HG03025 (cell line): ENCODE measurements at regions not wholly inside any gene's neighbourhood (a gene's known extent, or its start where the extent isn't known, plus 50 kb on each side); places are given as distances from the start of the nearest gene placed in this dataset.
"Not testable (repeated sequence)": the region's sequence is repeated elsewhere in the genome, so short reads cannot be mapped to it uniquely, and the experiment has no call there.

Source experiments
- ATAC-seq: cut with Tn5 transposase; IDR thresholded peaks from one replicate; pipeline ENCODE4 v1.9.1; 2021; ENCODE audit warnings: mild to moderate bottlenecking, moderate library complexity; ENCODE audit not compliant: unreplicated experiment, low FRiP score

DNA sequence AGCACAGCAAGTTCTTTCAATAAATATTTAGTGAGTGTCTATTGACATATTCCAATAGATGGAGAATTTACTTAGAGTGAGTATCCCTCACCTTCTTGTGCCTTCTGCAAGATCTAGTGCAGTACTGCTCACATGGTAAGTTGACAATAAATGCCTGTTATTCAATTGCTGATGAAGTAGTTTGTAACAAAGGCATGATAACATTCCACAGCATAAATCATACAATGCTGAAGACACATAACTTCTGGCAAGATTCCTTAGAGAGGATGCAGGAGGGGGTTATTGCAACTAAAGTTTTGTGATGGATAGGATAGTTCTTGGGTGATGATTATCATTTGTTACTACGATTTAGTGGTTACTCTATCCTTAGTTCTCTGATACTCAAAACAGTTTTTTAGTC is 112.2 kb upstream of the RBMS3 start:
- ATAC-seq, result no peak

DNA sequence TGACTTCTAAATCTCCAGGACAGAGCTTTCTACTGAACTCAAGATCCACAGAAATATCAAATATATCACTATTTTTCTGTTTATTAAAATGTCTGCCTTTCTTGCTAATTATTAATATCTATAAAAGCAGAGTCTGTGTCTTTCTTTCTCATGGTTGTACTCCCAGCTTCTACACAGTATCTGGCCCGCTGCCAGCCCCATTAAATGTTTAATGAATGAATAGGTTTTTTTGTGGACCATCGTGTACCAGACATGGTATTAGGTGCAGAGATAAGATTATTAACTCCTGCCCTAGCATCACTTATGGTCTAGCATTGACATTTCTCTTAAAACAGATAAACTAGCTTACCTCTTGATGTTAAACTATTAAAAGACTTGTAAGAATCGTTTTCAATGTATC is 111.4 kb upstream of the RBMS3 start:
- no peak for ATAC-seq

DNA sequence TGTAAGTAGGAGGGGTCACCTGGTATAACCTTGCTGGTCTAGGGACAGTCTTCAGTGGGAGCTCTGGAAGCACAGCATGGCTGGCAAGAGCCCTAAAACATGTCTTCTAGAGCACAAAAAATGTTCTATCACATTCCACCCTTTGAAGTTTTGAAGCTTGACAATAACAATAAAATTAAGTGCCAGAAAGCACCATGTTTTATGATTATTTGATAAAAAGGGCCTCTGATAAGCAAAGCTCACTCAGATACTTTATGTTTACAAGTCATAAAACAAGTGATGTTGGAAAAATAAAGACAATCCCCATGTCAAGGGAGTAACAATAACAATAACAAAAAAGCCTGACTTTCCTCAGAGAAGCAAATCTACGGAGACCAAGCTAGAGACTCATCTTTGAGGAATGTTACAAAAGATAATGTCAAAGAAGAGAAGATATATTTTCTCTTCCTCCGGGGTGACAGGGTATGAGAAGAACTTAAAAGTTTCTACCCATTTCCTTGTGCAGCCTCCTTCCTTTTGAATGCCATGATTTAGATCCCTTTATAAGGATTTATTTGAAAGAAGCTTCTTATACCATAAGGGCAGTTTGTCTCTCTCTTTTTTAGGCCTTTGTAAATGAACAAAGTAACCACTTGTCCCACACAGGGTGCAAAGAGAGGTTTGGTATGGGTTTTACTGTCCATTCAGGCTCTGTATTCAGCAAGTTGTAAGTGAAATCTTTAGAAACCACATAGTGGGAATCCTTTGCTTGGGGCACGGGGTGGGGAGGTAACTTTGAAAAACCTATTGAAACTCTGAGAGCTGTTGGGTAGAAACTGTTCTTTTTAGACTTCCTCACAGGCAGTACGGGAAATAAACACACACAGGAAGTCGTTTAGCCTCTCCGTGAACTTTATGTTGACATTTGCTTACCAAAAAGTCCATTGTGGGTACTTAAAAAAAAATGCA is 109.6 kb upstream of the RBMS3 start:
- ATAC-seq, result no peak

DNA sequence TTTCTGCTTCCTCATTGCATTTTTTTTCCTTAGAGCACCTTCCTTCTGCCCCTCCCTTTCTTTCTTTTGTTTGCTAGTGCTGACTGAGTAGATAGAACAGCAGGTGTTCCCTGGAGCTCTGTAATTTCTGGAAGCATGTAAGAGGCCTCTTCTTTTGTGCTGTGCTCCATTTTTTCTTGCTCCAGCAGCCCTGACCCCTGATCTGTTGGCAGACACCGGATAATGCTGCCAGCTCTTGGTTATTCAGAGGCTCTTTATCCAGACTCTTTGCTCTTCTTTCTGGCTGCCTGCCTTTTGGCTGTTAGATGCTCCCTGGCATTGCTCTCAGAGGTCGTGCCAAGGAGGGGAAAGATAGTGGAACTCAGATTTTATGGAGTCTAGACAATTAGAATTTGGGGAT is 104.4 kb upstream of the RBMS3 start:
- ATAC-seq, result no peak

DNA sequence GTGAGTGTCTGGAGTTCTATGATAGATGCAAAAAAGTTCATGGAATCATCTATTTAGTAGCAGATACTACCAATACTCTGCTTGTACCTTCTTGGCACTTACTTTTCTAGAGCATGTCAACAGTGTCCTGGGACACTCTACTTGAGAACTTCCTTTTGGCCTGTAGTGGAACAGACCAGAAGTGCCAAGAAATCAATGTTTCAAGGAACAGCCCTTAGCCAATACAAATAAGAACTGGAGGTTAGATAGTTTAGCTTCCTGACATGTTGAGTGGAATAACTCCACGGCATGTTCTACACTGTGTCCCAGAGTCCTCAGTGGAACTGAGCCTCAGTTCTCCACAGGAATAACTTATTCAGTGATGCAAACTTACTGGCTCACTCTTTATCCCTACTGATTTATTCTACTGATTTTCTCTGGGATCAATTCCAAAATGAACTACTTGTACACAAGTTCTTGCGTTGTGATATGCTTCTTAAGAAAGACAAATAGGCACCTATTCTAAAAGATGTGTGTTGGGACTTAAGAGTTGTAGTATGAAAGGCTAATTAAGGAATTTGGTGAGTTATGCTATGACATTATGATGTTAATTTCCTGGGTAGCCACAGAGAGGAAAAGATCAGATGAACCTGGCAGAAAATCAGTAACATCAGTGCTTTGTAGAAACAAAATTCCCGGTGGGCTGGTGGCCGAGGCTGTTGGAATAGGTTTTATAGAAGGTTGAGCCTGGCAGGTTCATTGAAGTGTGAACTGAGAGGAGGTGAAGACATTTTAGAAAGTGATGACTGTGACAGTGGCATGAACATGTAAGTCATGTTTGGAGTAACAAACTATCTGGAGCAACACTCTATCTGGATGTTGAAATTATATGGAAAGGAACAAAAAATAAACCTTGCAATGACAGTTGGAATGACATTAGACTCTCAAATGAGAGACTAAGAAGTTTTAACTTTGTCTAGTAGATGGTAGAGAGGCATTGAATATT is 101.8 kb upstream of the RBMS3 start:
- no peak for ATAC-seq

DNA sequence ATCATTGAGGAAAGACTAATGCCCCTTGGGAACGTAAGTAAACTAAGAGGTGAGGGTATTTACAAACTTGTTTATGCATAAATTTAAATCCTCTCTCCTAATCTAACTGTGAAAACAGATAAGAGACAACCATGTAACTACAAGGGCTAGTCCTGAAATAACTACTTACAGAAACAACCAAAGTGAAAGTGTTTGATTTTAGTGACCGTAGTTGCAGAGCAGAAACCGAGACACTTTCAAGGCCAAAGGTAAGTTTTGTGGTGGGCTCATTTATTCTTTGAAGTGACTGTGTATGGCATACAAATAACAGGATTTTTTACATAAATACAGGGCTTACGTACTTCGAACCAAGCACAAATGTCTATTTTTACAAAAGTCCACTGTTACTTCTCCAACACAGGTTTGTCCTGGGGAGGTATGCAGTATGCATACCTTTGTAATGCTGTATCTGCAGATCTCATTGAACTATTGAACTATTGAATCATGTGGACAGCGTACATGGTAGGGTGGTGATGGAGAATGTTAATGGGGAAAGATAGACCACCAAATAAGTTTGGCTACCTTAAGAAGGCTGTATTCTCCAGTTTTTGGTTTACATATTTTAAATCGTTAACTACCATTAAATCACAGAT is 99.6 kb upstream of the RBMS3 start:
- ATAC-seq, result no peak

DNA sequence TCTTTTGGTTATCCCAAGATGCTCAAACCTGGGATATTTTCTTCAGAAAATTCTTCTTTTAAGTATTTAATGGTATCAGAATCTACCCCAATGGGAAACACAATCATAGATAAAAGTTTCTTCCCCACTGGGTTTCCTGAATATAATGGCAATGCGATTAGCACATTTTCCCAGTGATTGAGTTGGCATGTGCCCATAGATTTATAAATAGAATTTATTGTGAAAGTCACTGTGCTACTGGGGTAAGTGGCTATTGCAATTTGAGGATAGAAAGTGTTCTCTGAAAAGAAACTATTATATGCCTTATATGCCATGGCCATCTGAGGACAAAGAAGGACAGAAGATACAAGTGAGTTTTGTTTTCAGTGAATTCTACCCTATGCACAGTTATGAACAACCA is 99.0 kb upstream of the RBMS3 start:
- no peak for ATAC-seq

DNA sequence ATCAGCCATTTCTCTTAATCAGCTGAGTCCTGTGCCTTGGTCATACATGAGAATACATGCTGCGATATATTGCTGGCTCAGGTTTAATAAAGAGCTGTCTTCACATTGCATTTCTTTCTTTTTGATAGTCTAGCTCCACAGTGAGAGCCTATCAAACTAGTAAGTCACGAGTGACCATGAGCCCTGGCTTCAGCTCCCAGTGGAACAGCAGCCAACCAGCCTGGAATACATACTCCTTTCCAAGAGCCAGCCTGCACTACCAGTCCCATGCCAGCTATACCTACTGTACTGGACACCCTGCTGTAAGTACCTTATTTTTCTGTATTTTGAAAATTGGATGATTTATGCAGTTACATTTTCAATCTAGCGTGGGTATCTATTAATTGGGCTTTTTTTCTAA is 98.0 kb upstream of the RBMS3 start:
- ATAC-seq, result not testable (repeated sequence)

DNA sequence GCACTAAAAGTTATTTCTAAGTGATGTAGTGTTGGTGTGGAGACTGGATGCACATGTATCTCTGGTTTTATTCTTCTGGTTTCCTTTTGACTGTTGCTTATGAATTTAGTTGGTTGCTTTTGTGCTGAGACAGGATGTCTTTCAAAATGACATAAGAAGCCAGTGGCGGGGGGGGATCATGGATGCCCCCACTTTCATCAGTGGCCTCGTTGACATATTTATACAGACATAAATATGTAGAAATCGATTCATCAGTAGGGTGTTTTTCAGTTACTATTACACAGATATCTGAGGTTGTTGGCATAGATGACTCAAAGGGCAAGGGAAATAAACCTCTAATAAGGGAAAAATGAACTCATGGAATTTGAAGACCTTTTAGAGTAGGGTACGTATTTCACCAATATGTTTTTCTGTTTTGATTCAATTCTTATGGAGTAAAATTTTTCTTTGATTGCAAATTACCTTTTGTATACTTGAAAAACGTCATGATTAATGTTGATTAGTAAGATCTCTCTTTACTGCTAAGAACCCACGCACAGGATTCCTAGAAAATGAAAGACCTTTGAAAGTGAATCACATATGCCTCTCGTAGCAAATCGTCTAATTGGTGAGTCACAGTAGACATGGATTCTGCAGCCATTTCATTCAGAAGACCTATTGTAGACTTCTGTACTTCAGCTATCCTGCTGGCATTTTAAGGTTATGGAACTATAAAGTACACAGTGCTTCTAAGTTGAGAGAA is 97.4 kb upstream of the RBMS3 start:
- no peak for ATAC-seq

DNA sequence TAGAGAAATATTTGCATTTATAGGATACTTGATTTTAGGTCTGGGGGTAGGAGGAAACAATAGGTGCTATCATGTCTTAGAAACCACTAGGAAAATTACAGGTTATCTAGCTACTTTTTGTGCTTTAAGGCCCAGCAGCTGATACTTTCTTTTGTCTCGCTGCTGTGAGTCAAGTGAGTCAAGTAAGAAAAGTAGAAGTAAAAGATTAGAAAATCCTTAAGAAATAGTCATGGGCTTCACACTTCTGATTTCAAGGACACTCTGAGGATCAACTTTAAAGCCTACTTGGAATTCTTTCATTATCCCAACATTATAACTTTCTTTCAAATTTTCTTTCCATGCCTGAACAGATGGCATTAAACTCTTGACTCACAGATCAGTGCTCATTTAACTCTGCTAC is 95.2 kb upstream of the RBMS3 start:
- no peak for ATAC-seq

DNA sequence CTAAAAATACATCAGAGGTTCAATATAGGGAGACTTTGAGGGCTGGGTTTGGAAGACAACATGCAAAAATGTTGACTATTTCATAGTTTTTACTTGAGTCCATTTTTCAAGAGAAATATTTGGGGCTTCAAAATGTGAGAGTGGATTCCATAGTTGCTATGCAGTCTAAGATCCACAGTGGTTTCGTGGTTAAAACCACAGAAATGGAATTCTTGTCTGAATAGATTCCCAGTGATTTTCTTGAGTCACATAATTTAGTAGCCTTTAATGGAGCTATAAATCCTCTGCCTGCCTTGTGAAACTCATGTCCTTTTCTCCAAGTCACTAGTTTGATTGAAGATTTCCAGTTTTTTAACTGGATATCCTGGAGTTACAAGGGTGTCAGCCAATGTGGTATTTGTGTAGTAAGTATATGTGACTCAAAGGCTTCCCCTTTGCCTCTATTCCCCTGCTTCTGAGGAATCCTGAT is 94.7 kb upstream of the RBMS3 start:
- no peak for ATAC-seq

DNA sequence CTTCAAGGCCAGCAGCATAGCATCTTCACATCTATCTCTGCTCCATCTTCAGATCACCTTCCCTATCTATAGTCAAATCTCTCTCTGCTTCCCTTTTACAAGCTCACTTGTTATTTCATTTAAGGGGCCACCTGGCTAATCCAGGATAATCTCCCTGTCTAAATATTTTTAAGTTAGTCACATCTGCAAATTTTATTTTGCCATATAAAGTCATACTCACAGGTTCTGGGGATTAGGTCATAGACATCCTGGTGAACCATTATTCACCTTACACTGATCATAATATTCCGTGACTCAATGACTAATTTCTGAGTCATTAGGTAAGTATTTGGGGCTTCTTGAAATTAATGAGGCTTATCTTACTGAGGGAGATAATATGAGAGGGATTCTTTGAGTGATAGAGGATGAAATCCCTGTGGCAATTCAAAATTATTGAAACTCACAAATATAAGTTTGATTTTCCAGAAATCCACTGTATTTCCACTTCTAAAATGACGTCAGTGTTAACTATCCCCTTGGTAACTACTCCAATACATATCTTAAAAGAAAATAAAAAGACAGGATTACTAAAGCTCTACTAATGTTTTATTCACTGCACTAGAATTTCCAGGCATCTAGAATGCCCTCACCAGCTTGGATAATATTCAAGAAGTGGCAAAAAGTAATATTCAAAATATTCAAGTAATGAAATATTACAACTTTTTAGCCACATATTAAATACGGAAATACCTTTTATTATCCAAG is 93.7 kb upstream of the RBMS3 start:
- no peak for ATAC-seq

DNA sequence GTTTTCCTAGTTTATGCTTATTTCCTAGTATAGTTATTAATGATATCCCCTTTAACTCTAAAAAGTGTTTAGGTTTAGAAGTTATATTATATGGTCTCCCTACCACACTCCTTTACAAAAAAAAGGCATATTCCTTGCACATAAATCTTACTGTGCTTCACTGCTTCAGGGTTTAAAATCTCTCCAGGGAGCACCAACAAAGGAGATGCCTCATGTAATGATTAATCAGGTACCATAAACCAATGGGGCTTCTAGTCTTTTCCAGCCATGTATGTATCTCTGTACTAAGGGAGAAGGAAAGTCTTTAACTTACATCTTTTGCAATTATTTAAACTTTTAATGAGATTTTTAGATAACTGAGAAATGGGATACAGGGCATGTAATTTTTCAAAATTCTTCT is 91.5 kb upstream of the RBMS3 start:
- no peak for ATAC-seq

DNA sequence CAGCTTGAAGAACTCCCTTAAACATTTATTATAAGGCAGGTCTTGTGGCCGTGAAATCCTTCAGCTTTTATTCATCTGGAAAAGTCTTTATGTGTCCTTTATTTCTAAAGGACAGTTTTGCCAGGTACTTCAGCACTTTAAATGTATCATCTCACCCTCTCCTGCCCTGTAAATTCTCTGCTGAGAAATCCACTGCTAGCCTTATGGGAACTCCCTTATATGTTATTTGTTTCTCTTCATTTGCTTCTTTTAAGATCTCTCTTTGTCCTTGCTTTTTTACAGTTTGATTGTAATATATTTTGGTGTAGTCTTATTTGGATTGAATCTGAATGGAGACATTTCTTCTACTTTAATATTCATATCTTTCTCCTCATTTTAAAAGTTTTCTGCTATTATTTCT is 86.7 kb upstream of the RBMS3 start:
- ATAC-seq, result no peak

DNA sequence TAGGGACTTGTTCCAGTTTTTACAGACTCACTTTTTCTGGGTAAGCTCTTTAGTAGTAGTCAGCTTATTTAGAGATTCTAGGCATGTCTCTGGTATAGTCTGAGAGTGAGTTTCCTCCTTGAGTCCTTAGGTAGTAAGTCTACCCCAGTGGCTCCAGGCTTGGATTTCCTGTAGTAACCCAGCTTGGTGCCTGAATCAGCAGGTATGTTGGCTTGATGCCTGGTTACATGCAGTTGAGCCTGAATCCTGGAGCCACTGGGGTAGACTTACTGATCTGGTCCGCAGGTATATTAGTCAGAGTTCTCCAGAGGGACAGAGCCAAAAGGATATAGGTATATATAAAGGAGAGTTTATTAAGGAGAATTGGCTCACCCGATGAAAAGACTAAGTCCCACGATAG is 85.8 kb upstream of the RBMS3 start:
- no peak for ATAC-seq

DNA sequence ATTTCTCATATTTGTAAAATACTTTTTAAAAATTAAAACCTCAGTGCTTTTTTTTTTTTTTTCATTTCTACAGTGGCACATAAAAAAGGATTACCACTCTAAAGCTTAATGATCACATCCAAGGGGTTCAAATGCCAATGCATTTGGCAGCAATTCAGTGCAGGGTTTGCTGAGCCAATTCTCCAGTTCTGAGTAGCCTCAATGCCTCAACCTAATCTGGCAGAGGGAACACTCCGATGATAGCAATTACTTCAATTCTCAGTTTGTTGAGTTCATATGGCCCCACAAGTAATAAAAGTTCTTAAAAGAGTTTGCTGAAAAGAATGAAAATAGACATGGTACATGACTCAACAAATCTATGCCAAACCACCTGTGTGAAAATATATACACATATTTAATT is 79.3 kb upstream of the RBMS3 start:
- ATAC-seq, result no peak

DNA sequence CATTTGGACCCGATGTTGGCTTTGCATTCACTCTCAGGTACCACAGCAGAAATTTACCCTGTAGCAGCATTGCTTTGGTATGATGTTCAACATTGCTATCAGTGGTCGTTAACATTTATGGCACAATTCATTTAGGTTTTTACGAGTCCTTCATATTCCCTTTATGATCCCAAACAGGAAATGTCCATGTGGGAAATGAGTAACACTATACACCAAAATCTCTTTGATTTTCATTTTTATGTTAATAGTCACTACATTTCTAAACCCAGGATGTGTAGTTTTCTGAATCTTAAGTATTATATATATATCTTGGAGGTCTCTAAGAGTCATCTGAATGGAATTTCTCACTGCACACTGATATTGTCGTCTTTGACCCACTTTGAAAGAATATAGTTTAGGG is 78.5 kb upstream of the RBMS3 start:
- no peak for ATAC-seq

DNA sequence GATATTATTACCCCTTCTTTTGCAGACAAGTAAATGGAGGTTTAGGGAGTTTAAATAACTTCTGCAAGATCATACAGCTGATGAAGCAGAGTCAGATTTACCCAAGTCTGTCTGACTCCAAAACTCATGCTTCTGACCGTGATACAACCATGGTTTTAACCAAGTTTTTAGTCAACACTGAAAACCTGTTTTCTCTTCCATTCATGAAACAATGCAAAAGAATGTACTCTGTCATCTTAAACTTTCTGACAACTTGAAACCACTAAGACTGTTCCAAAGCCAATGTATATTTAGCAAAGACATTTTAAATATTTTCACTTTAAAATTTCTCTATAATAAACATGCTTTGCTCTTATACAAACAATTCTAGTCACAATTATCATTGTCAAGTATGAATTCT is 77.0 kb upstream of the RBMS3 start:
- ATAC-seq, result no peak

DNA sequence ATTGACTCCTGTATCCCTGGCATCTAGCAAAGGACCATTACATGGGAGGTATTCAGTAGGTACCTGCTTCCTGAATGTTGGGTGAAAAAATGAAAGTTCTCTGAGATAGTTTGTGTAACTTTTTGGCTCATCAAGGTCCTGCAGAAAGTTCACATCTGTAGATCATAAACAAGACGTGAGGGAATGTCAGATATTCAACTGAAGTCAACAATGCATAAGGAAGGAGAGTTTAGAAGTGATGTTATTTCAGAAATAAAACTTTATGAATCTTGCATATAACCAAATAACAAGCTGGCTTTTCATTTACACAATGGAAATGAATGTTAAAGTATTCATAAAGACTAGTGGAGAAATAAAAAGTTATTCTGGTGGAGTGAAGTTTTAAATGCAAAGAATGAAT is 73.4 kb upstream of the RBMS3 start:
- ATAC-seq, result no peak
